ENCODE measurements at regions not wholly inside any gene's neighbourhood (a gene's known extent, or its start where the extent isn't known, plus 50 kb on each side); places are given as distances from the start of the nearest gene placed in this dataset.

DNA sequence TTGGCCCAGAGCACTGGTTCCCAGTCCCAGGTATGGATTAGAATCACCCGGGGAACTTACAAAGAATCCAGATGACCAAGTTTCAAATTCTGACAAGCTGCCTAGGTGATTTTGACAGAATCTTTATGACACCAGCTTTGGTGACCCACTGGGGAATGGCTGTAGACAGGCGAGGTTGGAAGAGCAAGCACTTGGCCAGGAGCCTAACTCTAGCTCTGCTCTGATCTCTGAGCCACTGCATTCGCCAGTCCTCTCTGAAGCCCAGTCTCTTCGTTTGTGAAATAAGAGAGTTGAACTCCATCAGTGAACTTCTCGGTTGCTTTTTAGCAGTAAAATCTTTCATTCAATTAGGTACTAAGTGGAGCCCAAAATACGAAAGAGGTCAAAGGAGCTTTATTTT, 161.2 kb downstream of the VEGFA start:
- H3K4me3 ChIP-seq: no peak overlapping the region
- no peak for ATAC-seq
- in situ Hi-C loops (cut with MboI): no loop called here
- SMC1A ChIA-PET (ENCODE audit: uncharacterized antibody, unreplicated experiment): interaction anchor here (1.2 kb wide), 1 partner anchor 29 kb away, joined by 3 read pairs; no protein-coding TSS in a partner anchor
- H3K27ac ChIP-seq (ENCODE audit: control insufficient read depth, insufficient read depth): no peak overlapping the region
- RAD21 ChIA-PET (ENCODE audit: unreplicated experiment): interaction anchor here (1.0 kb wide), 1 partner anchor 69 kb away, joined by 3 read pairs; no protein-coding TSS in a partner anchor
- H3K4me2 ChIP-seq (ENCODE audit: control insufficient read depth, insufficient read depth): no peak overlapping the region
- no peaks in the 10 kb centered on the region for H3K36me3 ChIP-seq (ENCODE audit: control insufficient read depth in 2 of 2, insufficient read depth in 2 of 2, low read length in 1 of 2)
- no peak overlapping the region for H3K9ac ChIP-seq (ENCODE audit: control insufficient read depth, insufficient read depth, low read length)
- no peak overlapping the region for H2AFZ ChIP-seq (ENCODE audit: control insufficient read depth, low read depth, low read length)
- no TSS peak for BruUV-seq (replicated peaks)
- FAIRE-seq: no peak
- POLR2A ChIA-PET: interaction anchor here (0.9 to 1.6 kb wide), 2 partner anchors 23 to 26 kb away, joined by 4 to 5 read pairs; no protein-coding TSS in a partner anchor
- no peaks in the 10 kb centered on the region for H3K4me1 ChIP-seq (ENCODE audit: control insufficient read depth, insufficient read depth, low read length)
- TF ChIP-seq, protein P1, sequence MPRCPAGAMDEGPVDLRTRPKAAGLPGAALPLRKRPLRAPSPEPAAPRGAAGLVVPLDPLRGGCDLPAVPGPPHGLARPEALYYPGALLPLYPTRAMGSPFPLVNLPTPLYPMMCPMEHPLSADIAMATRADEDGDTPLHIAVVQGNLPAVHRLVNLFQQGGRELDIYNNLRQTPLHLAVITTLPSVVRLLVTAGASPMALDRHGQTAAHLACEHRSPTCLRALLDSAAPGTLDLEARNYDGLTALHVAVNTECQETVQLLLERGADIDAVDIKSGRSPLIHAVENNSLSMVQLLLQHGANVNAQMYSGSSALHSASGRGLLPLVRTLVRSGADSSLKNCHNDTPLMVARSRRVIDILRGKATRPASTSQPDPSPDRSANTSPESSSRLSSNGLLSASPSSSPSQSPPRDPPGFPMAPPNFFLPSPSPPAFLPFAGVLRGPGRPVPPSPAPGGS (IDR thresholded peaks at IDR 0.05; ENCODE audit: borderline replicate concordance, insufficient read depth, low read depth, low read length, poor library complexity, severe bottlenecking): no peak
- TF ChIP-seq LARP7 (IDR thresholded peaks at IDR 0.05) (no peak), ATF7 (IDR thresholded peaks at IDR 0.05; ENCODE audit: low read depth) (no peak), PML (IDR thresholded peaks at IDR 0.05; ENCODE audit: low read length) (no peak), NFYA (IDR thresholded peaks at IDR 0.05; ENCODE audit: borderline replicate concordance, low read depth, low read length) (no peak), MXI1 (IDR thresholded peaks at IDR 0.05; ENCODE audit: low read depth, low read length) (no peak), ZNF622 (IDR thresholded peaks at IDR 0.05) (no peak), PAX8 (IDR thresholded peaks at IDR 0.05) (no peak), RELA (IDR thresholded peaks at IDR 0.05; ENCODE audit: borderline replicate concordance, partially characterized antibody) (no peak), POU2F2 (IDR thresholded peaks at IDR 0.05; ENCODE audit: borderline replicate concordance, low read depth, low read length) (no peak), YBX1 (IDR thresholded peaks at IDR 0.05) (no peak), SMC3 (IDR thresholded peaks at IDR 0.05; ENCODE audit: borderline replicate concordance, low read length) (no peak)
- TF ChIP-seq, protein P2, sequence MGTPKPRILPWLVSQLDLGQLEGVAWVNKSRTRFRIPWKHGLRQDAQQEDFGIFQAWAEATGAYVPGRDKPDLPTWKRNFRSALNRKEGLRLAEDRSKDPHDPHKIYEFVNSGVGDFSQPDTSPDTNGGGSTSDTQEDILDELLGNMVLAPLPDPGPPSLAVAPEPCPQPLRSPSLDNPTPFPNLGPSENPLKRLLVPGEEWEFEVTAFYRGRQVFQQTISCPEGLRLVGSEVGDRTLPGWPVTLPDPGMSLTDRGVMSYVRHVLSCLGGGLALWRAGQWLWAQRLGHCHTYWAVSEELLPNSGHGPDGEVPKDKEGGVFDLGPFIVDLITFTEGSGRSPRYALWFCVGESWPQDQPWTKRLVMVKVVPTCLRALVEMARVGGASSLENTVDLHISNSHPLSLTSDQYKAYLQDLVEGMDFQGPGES (IDR thresholded peaks at IDR 0.05): no peak
- TF ChIP-seq, protein P3, sequence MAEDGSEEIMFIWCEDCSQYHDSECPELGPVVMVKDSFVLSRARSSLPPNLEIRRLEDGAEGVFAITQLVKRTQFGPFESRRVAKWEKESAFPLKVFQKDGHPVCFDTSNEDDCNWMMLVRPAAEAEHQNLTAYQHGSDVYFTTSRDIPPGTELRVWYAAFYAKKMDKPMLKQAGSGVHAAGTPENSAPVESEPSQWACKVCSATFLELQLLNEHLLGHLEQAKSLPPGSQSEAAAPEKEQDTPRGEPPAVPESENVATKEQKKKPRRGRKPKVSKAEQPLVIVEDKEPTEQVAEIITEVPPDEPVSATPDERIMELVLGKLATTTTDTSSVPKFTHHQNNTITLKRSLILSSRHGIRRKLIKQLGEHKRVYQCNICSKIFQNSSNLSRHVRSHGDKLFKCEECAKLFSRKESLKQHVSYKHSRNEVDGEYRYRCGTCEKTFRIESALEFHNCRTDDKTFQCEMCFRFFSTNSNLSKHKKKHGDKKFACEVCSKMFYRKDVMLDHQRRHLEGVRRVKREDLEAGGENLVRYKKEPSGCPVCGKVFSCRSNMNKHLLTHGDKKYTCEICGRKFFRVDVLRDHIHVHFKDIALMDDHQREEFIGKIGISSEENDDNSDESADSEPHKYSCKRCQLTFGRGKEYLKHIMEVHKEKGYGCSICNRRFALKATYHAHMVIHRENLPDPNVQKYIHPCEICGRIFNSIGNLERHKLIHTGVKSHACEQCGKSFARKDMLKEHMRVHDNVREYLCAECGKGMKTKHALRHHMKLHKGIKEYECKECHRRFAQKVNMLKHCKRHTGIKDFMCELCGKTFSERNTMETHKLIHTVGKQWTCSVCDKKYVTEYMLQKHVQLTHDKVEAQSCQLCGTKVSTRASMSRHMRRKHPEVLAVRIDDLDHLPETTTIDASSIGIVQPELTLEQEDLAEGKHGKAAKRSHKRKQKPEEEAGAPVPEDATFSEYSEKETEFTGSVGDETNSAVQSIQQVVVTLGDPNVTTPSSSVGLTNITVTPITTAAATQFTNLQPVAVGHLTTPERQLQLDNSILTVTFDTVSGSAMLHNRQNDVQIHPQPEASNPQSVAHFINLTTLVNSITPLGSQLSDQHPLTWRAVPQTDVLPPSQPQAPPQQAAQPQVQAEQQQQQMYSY (CRISPR knock-in tag; IDR thresholded peaks at IDR 0.05): no peak
- TF ChIP-seq, protein P4, sequence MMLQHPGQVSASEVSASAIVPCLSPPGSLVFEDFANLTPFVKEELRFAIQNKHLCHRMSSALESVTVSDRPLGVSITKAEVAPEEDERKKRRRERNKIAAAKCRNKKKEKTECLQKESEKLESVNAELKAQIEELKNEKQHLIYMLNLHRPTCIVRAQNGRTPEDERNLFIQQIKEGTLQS (IDR thresholded peaks at IDR 0.05; ENCODE audit: borderline replicate concordance, extremely low read depth, low read depth, low read length): no peak
- TF ChIP-seq, protein P5, sequence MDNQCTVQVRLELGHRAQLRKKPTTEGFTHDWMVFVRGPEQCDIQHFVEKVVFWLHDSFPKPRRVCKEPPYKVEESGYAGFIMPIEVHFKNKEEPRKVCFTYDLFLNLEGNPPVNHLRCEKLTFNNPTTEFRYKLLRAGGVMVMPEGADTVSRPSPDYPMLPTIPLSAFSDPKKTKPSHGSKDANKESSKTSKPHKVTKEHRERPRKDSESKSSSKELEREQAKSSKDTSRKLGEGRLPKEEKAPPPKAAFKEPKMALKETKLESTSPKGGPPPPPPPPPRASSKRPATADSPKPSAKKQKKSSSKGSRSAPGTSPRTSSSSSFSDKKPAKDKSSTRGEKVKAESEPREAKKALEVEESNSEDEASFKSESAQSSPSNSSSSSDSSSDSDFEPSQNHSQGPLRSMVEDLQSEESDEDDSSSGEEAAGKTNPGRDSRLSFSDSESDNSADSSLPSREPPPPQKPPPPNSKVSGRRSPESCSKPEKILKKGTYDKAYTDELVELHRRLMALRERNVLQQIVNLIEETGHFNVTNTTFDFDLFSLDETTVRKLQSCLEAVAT (IDR thresholded peaks at IDR 0.05): no peak
- no peaks in the 10 kb centered on the region for H3K79me2 ChIP-seq (ENCODE audit: control insufficient read depth, insufficient read depth, low read length)
- H4K20me1 ChIP-seq (ENCODE audit: control insufficient read depth, insufficient read depth): no peaks in the 10 kb centered on the region
- CTCF ChIA-PET: interaction anchor here (0.8 to 1.9 kb wide), 3 partner anchors 21 to 264 kb away, joined by 3 to 7 read pairs (median 4); no protein-coding TSS in a partner anchor
- H3K27me3 ChIP-seq (replicated peaks in 1 of 2; ENCODE audit: control insufficient read depth in 2 of 2, insufficient read depth in 2 of 2, low read length in 1 of 2): no peaks in the 10 kb centered on the region
- H3K9me3 ChIP-seq (replicated peaks; ENCODE audit: control insufficient read depth, insufficient read depth, low read length): no peaks in the 10 kb centered on the region
- intact Hi-C loops (cut with micrococcal nuclease; ENCODE audit: unreplicated experiment): no loop called here
- no peak for DNase-seq (ENCODE audit: low read depth, low spot score)
- 66% methylated on average over 6 of the region's 6 CpGs for WGBS (ENCODE audit: insufficient coverage, insufficient replicate concordance, low lambda C conversion rate, missing lambda C conversion rate)
